ENCODE measurements at regions not wholly inside any gene's neighbourhood (a gene's known extent, or its start where the extent isn't known, plus 50 kb on each side); places are given as distances from the start of the nearest gene placed in this dataset.

DNA sequence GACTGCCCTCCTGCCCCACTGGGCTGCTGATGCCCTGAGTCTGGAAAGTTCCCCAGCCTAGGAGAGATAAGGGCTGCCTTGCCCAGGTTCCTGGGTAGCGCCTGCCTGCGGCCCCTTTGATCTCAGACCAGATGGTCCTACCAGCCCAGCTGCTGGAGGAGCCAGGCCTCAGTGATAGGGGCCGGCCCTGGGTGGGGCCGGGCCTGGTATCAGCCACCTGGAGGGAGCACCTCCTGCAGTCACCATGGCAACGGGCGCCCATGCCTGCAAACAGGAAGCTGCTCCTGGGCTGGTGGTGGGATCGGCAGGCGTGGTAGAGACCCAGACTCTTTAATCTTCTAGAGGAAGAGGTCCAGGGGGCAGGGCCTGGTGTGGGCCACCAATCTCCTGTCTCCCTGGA lies 119.7 kb upstream of the WNT4 start:
- no peak for DNase-seq (ENCODE audit: low spot score)

DNA sequence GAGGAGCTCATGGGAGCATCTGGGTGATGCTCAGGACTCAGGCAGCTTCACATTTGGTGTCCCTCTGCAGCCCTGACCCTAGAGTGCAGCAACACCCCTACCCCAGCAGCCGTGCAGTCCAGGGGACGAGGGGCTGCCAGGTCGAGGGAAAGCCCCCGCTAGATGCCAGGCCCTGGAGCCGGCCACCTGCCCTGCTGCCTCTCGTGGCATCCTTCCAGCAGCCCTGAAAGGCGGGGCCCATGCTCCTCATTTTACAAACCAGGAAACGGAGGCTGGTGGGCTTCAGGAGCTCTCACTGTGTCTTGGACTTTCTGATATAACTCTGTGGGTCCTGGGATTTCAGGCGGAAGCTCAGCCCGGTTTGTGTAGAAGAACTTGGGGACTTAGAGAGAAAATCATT lies 120.5 kb upstream of the WNT4 start:
- DNase-seq (ENCODE audit: low spot score): no peak

DNA sequence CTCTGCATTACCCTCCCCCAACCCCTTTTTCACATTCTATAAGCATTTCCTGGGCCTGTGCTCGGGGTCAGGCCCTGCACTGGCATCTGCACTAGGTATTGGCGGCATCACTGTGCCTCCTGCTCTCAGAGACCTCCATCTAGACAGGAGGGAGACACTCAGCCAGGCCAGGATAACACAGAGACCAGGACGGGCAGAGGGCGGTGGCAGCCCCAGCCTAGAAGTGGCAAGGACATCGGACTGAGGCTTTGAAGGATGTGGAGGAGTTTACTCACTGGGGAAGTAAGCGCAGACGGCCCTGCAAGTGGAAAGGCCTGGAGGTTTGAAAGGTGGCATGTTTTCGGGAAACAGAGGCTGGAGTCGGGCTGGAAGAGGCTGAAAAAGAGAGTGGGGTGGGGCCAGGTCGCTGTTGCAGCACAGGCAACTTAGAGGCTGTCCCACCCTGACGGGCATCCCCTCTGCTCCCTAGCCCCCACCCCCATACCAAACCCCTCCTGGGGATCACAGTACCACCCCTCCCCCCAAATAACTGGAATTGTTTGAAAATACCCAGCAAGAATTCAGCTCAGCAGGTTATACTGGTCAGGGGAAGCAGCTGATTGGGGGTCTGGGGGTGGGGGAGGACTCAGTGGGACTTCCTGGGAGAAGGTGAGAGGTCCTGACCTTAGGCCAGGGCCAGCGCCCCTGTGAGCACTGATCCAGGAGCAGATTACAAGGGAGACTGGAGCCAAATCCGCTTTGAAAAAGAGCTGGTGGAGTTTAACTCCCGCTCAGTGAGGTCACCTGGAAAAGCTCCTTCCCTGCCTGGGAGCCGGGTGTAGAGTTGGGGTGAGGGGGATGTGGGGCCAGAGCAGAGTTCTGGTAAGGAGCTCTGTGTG lies 121.8 kb upstream of the WNT4 start:
- no peak for DNase-seq (ENCODE audit: low spot score)

DNA sequence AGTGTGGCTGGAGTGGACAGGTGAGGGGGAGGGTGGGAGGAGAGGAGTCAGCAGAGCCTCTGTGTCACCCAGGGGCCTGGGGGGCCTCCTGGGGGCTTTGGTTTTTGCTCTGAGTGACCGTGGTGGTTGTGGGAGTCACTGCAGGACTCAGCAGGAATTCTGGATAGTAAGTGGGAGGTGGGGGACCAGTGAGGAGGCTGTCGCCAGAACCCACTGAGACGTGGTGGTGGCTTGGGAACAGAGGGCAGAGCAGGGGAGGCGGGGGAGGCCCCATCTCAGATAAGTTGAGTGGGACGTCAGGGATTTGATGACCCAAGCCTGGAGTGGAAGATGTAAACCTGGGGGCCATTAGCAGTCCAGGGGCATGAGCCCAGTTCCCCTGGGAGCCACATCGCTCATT lies 123.2 kb upstream of the WNT4 start:
- DNase-seq (ENCODE audit: low spot score): no peak

DNA sequence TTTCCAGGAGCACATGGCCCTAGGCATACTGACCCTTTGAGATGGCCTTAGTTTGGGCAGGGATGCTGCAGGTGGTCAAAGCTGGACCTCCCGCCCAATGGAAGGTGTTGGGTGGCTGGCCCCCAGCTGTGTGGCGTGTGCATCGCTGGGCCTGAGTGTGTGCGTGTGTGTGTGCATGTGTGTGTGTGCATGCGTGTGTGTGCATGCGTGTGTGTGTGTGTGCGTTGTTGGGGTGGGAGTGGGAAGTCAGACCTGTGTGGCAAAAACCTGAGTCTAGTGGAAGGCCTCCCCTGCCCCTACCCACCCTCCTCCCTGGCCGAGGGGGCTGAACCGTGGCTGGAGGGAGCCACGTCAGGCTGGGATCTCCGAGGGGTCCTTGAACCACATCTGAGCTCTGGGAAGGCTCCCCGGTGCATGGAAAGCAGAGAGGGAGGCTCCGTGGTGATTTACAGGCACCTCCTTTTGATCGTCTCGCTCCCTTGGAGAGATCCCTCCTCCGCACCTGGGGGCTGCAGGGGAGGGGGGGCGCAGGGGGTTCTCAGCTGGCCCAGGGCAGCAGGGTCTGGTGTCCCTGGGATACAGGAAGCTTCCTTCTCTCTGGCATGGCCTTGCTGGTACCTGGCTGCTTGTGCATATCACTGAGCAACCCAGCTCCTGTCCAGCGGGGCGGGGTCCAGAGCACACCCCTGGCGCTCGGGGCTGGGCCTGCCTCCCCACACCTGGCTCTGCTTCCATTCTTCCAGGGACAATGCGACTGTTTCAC lies 124.7 kb upstream of the WNT4 start:
- DNase-seq (ENCODE audit: low spot score): no peak

DNA sequence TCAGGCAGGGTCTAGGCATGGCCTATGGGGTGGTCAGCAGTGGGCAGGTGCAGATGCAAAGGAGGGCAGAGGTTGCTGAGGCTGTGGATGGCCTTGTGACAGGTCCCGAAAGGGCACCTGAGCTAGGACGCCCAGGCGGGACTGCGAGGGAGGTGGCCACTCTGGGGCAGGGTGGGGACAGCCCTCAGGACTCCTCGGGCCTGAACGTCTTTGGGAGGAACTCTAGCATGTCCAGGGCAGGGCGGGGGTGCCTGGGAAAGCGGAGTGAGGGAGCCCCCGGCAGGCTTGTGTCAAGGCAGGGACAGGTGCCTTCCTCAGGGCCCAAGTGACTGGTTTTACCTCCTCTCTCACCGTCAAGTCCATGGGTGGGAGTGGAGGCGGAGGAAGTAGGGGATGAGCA lies 125.4 kb upstream of the WNT4 start:
- no peak for DNase-seq (ENCODE audit: low spot score)

DNA sequence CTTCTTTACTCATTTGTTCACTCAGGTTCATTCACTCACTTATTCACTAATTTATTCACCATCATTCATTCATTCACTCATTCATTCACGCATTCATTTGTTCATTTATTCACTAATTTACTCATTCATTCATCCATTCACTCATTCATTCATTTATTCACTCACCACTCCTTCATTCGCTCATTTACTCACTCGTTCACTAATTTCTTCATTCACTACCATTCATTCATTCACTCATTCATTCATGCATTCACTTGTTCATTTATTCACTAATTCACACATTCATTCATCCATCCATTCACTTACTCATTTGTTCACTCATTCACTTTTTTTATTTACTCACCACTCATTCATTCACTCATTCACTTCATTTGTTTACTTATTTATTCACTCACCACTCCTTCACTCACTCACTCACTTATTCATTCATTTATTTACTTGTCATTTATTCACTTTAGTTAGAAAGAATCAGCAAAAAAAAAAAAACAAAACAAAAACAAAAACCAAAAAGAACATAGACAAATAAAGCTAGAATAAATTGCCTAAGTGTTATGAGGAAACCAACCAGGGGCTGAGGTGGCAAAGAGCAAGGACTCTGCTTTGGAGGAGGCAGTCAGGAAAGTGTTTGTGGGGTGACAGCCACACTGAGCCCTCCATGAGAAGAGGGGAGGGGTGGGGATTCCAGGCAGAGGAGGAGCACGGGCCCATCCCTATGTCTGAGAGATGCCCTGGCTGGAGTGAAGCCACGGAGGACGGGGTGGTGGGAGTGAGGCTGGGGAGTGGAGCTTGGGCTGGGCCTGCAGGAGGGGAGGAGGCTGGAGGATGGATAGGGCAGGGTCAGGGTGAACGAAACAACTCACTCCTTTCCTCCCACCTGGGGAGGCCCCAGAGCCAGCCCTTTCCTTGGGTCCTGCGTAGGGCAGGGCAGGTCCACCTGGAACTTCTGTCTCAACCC lies 129.2 kb upstream of the WNT4 start:
- DNase-seq (ENCODE audit: low spot score): no peak

DNA sequence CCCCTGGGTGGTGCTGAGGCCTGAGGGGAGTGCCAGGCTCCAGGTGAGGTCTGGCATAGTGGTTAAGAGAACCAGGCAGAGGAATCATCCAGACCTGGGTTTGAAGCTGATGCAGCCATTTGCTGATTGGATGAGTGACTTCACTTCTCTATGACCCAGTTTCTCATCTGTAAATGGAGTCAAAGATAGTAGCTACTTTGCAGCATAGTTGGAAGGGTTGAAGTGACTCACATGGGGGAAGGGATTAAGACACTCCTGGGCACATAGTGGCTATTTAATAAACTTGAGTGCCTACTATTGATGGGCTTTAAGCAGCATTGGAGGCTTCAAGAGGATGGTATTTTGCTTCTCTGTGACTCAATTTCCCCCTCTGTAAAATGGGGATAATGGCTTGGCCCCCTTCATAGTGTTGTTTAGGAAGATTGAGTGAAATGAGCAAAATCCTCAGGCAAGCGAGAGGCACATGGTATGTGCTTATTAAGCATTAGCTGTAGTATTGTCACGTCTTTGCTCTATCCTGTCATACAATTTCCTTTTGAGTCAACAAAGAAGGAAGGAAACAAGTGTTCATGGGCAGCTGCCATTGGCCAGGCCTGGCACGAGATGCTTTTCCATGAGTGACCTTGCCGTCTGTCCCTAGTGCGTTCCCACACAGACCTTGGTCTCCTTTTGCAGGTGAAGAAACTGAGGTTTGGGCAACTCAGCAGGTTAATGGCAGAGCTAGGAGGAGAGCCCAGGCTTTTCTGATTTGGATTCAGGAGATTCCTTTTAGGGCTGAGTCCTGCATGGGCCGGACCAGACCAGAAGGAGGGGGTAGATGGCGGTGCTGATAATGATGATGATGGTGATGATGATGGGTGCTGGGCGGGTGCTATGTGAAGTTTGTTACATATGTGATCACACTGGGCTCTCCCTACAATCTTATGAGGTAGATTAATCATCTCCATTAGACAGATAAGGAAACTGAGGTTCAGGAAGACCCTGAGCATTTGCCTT lies 131.1 kb upstream of the WNT4 start:
- DNase-seq (ENCODE audit: low spot score): no peak

DNA sequence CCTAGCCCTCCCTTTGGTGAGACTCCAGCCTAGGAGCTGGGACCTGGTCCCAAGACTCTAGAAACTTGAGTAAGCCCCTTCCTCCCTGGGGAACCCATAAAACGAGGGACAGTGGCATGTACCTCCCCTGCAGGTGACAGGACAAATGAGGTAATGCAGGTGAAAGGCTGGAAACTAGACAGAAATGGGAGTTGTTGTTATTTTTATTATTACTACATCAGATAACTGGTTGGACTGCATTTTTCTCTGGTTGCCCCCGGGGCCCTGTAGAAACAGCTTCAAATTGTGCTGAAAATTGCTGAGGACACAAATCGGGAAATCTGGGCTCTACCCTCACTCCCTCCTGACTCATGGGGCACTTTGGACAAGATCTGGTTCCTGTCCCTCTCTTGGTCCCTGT lies 132.3 kb upstream of the WNT4 start:
- no peak for DNase-seq (ENCODE audit: low spot score)

DNA sequence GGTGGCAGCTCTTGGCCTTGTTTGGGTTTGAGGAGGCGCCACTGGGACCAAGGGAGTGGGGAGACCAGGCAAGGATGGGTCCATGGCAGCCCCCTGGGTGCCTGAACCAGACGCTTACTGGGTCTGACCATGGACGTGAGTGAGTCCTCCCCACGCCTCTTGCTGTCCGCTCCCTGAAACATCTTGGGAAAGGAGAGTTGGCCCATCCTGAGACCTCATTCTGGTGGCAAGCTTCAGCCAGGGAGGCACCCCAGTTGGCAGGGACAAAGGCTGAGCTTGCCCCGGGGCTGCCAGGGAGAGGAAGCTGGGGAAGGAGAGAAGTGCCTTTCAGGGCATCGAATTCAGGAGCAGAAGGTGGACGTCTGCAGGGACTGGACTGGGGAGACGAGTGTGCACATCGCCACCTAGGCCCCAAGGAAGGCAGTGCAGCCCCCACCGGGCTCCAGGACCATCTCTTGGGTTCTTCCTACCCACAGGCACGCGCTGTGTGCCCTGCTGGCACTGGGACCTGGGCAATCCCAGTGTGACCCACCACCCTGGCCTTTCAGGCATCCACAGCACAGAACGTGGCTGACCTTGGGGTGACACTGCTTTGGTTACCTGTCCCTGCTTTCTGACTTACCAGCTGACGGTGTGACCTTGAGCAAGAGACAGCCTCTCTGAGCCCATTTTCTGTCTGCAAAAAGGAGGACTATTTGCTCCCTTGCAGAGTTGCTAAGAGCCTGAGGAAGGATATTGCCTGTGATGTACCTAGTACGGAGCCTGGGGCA lies 132.9 kb upstream of the WNT4 start:
- DNase-seq (ENCODE audit: low spot score): no peak

DNA sequence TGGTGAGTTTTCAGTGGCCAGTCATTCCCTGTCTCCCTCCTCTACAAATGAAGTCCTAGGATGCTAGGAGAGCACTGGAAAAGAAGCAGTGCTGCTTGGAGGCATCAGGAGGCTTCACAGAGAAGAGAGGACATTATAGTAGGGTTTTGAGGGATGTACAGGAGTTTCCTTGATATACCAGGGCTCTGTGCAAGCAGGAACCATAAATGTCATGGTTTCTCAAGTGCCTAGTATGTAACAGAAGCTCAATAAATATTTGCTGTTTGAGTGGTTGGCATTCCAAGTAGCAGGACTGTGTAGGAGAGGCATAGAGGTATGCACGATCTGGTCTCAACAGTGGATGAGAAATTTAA lies 133.5 kb upstream of the WNT4 start:
- no peak for DNase-seq (ENCODE audit: low spot score)

DNA sequence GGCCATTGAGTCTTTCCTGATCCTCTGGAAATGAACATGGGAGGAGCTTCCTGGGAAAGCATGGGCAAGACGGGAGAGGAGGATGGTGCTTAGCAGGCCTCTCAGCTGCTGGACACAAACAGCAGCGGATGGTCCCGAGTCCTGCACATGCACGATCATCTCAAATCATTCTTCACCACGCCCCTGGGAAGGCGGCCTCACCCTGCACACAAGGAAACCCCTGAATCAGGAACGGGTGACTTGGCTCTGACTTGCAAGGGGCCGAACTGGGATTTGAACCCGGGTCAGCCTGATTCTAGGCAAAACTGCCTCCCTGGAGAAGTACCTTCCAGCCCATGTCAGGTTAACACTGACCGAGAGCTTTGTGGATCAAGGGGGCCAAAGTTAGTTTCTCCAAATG lies 134.8 kb upstream of the WNT4 start:
- no peak for DNase-seq (ENCODE audit: low spot score)

DNA sequence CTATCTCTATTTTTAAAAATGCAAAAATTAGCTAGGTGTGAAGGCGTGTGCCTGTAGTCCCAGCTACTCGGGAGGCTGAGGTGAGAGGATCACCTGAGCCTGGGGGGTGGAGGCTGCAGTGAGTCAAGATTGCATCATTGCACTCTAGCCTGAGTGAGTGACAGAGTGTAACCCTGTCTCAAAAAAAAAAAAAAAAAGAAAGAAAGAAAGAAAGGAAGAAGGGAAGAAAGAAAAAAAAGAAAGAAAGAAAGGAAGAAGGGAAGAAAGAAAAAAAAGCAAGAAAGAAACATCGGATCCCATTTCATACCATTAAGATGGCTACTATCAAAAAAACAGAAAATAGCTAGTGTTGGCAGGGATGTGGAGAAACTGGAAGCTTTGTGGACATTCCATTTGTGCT lies 136.8 kb upstream of the WNT4 start:
- no peak for DNase-seq (ENCODE audit: low spot score)

DNA sequence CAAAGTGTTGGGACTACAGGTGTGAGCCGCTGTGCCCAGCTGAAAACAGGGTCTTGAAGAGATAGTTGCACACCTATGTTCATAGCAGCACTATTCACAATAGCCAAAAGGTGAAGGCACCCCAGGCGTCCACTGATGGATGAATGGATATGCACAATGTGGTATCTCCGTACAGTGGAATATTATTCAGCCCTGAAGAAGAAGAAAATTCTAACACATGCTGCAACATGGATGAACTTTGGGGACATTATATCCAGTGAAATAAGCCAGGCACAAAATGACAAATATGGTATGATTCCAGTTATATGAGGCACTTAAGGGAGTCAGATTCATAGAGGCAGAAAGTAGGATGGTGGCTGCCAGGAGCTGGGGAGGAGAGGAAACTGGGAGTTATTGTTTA lies 137.6 kb upstream of the WNT4 start:
- DNase-seq (ENCODE audit: low spot score): no peak

DNA sequence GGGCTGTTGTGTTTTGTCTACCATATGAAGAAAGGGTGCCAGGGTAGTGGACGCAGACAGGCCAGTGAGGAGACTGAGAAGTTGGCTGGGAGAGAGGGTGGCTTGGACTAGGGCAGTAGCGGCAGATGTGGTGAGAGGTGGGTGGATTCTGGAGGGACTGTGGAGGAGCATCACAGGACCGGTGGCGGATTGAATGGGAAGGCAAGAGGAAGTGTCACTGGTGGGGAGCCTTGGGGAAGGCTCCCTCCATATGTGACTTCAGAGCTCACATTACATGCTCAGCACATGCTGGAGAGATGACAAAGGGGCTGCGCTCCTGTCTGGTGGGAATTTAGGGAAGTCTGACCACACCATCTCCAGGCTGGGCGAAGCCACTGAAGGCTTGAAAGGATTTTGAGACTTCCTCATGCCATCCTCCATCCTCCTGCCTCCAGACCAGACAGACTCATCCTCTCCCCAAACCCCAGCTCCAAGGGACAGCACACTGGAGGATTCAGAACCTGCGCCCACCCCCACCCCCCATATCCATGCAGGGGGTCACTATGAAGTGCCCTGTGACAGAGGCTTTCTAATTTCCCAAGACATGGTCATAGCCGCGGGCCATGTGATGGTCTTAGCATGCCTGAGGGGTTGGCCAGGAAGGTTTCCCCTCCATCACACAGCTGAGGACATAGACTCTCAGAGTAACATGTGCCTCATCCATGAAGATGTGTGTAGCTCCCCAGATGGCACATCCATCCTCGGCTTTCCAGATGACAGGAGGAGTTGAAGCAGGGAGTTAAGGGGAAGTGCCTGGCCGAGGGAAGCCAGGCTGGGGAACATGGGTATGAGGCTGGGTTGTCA lies 138.8 kb upstream of the WNT4 start:
- peak; percentile 53 for DNase-seq (ENCODE audit: low spot score)

DNA sequence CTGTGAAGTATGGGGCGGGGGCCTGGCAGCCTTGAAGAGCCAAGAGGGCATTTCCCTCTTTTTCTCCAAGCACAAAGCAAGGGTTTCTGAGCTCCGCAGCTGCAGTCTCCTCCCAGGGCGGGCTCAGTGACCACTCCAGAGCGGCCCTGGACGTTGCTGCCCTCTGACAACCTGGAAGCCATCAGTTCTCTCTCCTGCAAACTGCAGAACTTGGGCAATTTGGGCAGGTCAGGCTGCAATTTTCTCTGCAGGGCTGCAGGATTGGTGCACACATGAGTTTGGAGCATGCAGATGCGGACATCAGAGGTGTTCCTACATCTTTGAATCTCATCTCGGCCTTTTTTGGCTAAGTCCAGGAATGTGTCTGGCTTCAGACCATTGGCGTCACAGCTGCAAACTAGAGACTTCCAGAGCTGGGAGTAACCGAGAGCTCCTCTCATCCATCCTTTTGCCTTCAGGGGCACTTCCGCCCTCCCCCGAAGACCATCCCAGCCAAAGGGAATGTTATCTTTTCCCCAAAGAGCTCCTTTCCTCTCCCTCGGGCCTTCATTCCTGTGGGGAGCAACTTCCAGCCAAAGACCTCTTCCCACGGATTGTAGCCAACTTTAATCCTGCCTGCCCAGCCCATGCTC lies 139.6 kb upstream of the WNT4 start:
- peak; percentile 81 for DNase-seq (ENCODE audit: low spot score)

DNA sequence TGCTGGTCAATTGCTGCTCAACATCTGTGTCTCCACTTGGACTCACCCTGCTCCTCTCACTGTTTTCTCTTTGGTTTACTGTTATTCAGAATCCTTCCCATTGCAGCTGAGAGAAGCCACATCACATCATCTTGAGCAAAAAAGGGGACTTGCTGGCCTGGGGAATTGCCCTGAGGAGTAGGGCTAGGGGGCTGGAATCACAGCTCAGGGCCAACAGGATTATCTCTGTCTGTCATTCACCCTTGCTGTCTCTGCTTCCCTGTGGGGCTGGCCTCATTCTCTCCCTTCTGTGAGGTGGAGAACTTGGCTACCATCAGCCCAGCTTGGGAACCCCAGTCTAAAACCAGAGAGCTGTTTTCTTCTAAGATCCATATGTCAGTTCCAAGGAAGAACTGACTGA lies 140.7 kb upstream of the WNT4 start:
- no peak for DNase-seq (ENCODE audit: low spot score)

DNA sequence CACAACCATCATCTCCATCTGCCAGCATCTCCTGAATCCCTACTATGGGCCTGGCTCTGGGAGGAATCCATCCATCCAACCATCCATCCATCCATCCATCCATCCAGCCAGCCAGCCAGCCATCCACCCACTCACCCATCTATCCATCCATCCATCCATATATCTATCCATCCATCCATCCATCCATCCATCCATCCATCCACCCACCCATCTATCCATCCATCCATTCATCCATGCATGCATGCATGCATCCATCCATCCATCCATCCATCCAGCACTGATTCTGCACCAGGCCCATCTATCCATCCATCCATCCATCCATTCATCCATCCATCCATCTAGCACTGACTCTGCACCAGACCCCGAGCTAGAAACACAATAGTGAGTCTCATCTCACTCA lies 141.3 kb upstream of the WNT4 start:
- no peak for DNase-seq (ENCODE audit: low spot score)

Data from mesenteric fat pad (tissue), 1 donor.